ENCODE measurements at regions not wholly inside any gene's neighbourhood (a gene's known extent, or its start where the extent isn't known, plus 50 kb on each side); places are given as distances from the start of the nearest gene placed in this dataset.
"Not testable (repeated sequence)": the region's sequence is repeated elsewhere in the genome, so short reads cannot be mapped to it uniquely, and the experiment has no call there.

DNA sequence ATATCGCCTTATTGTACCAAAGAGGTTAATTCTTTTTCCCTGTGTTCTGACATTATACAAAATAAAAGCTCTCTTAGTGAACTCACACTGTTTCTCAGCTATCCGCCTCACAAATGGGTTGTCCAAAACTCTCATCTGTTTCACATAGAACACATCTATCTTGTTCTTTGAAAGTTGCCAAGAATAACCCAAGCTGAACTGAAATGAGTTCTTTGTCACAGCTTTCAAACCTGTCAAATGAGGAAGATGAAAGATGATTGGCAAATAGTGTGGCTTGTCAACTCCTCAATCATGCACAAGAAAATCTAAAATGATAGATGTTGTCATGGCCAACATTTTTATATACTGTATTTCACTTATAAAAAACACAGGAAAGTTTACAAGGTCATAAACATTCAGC is 168.1 kb upstream of the OSTN start:
- Histone ChIP-seq H3K27ac (ENCODE audit: low read depth, low read length) (no peak overlapping the region), H3K79me2 (ENCODE audit: control insufficient read depth, insufficient read depth, low read length, unreplicated experiment) (no peaks in the 10 kb centered on the region), H3K27me3 (ENCODE audit: insufficient read depth, low read length) (no peaks in the 10 kb centered on the region), H3K4me1 (ENCODE audit: control insufficient read depth, insufficient read depth, low read length, unreplicated experiment) (no peaks in the 10 kb centered on the region), H2AFZ (ENCODE audit: low read length, unreplicated experiment) (no peak overlapping the region), H3K4me3 (ENCODE audit: low read depth, low read length) (no peak overlapping the region), H3K36me3 (ENCODE audit: insufficient read depth, low read length) (no peaks in the 10 kb centered on the region)

DNA sequence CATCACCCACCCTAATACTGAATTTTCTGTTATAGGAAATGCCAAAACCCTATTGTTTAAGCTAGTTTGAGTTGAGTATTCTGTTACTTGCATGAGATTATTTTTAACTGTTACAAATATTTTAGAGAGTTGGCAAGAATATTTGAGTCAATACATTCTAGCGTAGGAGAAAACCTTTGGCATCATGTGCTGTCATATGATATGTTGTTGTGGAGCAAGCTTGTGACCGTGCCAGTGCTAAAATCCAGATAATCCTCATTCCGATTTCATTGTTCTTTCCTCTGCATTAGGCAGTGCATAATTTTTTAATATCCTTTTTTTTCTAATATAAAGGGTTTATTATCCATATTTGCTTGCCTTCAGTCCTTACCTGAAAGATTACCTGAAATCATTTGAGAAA is 168.0 kb upstream of the GMNC start:
- H2AFZ ChIP-seq (ENCODE audit: low read length, unreplicated experiment), result no peak overlapping the region
- no peak overlapping the region for H3K4me3 ChIP-seq (ENCODE audit: low read depth, low read length)
- no peaks in the 10 kb centered on the region for H3K79me2 ChIP-seq (ENCODE audit: control insufficient read depth, insufficient read depth, low read length, unreplicated experiment)
- no peaks in the 10 kb centered on the region for H3K27me3 ChIP-seq (ENCODE audit: insufficient read depth, low read length)
- no peaks in the 10 kb centered on the region for H3K36me3 ChIP-seq (ENCODE audit: insufficient read depth, low read length)
- no peak overlapping the region for H3K27ac ChIP-seq (ENCODE audit: low read depth, low read length)
- no peaks in the 10 kb centered on the region for H3K4me1 ChIP-seq (ENCODE audit: control insufficient read depth, insufficient read depth, low read length, unreplicated experiment)

DNA sequence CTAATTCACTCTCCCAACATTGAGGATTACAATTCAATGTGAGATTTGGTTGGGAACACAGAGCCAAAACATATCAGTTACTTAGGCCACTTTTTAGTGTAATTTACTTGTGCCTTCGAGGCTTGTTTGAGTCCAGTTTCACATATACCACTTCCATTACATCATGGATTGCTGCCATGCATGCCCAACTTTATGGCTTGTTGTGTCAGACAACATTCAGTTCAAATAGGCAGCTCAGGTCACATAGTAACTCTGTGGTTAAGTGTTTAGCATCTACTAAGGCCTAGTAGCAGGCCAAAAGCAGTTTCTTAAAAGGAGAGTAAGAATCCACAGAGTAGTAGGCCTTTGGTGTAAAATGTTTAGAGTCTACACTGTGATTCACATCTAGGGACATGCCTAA is 164.3 kb upstream of the GMNC start:
- no peak overlapping the region for H3K4me3 ChIP-seq (ENCODE audit: low read depth, low read length)
- no peak overlapping the region for H2AFZ ChIP-seq (ENCODE audit: low read length, unreplicated experiment)

DNA sequence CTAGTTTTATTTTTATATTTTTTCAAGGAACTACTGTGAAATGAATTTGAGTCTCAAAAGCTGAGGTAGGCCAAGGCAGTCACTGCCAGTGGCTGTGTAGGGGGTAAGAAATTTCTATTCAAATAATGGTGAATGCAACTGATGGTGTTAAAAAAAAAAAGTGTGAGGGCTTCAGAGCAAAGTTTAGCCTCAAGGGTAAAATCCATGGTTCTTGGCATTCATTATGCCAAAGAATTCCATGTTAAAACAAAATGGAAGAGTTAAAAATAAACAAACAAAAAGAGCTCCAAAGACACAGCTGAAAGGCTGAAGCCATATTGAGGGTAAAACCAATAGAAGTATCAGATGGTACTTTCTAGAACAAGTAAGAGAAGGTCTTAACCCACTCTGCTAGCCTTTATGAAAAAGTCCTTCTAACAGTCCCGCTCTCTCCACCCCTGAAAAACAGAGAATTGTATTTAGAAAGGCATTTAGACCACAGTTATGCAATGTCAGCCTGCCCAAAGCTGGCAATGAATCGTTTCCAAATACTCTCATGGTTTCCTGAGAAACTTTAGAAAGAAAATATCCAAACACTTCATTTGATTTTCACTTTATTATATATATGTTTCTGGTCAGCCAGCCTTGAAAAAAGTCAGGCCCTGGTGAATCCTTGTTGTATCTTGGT is 158.4 kb upstream of the GMNC start:
- no peaks in the 10 kb centered on the region for H3K27me3 ChIP-seq (ENCODE audit: insufficient read depth, low read length)
- no peak overlapping the region for H3K27ac ChIP-seq (ENCODE audit: low read depth, low read length)
- H3K4me1 ChIP-seq (ENCODE audit: control insufficient read depth, insufficient read depth, low read length, unreplicated experiment), result no peaks in the 10 kb centered on the region
- no peaks in the 10 kb centered on the region for H3K79me2 ChIP-seq (ENCODE audit: control insufficient read depth, insufficient read depth, low read length, unreplicated experiment)
- no peak overlapping the region for H3K4me3 ChIP-seq (ENCODE audit: low read depth, low read length)
- no peaks in the 10 kb centered on the region for H3K36me3 ChIP-seq (ENCODE audit: insufficient read depth, low read length)
- H2AFZ ChIP-seq (ENCODE audit: low read length, unreplicated experiment), result no peak overlapping the region

More for the DNA sequence above, 164.3 kb upstream of the GMNC start:
- Histone ChIP-seq H3K27me3 (ENCODE audit: insufficient read depth, low read length) (no peaks in the 10 kb centered on the region), H3K79me2 (ENCODE audit: control insufficient read depth, insufficient read depth, low read length, unreplicated experiment) (no peaks in the 10 kb centered on the region), H3K36me3 (ENCODE audit: insufficient read depth, low read length) (no peaks in the 10 kb centered on the region), H3K27ac (ENCODE audit: low read depth, low read length) (no peak overlapping the region), H3K4me1 (ENCODE audit: control insufficient read depth, insufficient read depth, low read length, unreplicated experiment) (no peaks in the 10 kb centered on the region)

DNA sequence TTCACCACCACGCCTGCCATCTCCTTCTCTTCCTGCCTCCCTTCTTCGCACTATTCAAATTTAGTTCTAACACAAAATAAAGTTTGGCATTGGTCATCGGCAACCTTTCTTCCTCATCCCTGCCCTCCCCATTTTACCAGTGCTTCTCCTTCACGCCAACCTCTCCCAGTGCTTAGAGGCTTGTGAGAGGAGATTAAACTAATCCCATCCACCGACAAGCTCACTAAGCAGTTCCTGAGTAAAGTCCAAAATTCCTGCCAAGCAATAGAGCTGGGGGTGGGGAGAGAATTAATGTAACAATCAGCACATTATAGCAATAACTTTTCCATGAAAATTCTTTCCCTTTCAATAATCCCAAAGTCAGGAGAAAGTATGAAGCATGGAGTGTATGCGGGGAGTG is 157.4 kb upstream of the GMNC start:
- Histone ChIP-seq H3K27me3 (ENCODE audit: insufficient read depth, low read length) (no peaks in the 10 kb centered on the region), H3K4me1 (ENCODE audit: control insufficient read depth, insufficient read depth, low read length, unreplicated experiment) (no peaks in the 10 kb centered on the region), H2AFZ (ENCODE audit: low read length, unreplicated experiment) (no peak overlapping the region), H3K36me3 (ENCODE audit: insufficient read depth, low read length) (no peaks in the 10 kb centered on the region), H3K4me3 (ENCODE audit: low read depth, low read length) (no peak overlapping the region), H3K27ac (ENCODE audit: low read depth, low read length) (no peak overlapping the region), H3K79me2 (ENCODE audit: control insufficient read depth, insufficient read depth, low read length, unreplicated experiment) (no peaks in the 10 kb centered on the region)

DNA sequence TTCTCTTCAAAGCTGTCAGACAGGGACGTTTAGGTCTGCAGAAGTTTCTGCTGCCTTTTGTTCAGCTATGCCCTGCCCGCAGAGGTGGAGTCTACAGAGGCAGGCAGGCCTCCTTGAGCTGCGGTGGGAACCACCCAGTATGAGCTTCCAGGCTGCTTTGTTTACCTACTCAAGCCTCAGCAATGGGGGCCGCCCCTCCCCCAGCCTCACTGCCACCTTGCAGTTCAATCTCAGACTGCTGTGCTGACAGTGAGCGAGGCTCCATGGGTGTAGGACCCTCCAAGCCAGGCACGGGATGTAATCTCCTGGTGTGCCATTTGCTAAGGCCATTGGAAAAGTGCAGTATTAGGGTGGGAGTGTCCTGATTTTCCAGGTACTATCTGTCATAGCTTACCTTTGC is 153.5 kb upstream of the GMNC start:
- not testable (repeated sequence) for H3K27me3 ChIP-seq (ENCODE audit: insufficient read depth, low read length); H2AFZ ChIP-seq (ENCODE audit: low read length, unreplicated experiment)

DNA sequence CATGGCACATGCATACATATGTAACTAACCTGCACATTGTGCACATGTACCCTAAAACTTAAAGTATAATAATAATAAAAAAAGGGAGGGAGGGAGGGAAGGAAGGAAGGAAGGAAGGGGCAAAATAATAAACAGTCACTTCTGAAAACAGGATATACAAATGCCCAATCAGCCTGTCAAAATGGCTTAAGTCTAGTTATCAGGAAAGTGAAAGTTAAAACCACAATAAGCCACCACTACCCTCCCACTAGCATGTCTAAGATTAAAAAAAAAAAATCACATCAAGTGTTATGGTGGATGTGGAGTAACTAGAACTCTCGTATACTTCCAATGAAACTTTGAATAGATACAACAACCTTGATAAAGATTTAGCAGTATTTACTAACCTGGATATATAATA is 145.6 kb upstream of the GMNC start:
- no peaks in the 10 kb centered on the region for H3K27me3 ChIP-seq (ENCODE audit: insufficient read depth, low read length)
- H3K27ac ChIP-seq (ENCODE audit: low read depth, low read length), result no peak overlapping the region
- no peak overlapping the region for H3K4me3 ChIP-seq (ENCODE audit: low read depth, low read length)
- H3K79me2 ChIP-seq (ENCODE audit: control insufficient read depth, insufficient read depth, low read length, unreplicated experiment), result no peaks in the 10 kb centered on the region
- H3K36me3 ChIP-seq (ENCODE audit: insufficient read depth, low read length), result no peaks in the 10 kb centered on the region
- no peak overlapping the region for H2AFZ ChIP-seq (ENCODE audit: low read length, unreplicated experiment)
- no peaks in the 10 kb centered on the region for H3K4me1 ChIP-seq (ENCODE audit: control insufficient read depth, insufficient read depth, low read length, unreplicated experiment)

More for the DNA sequence above, 153.5 kb upstream of the GMNC start:
- H3K79me2 ChIP-seq (ENCODE audit: control insufficient read depth, insufficient read depth, low read length, unreplicated experiment); H3K27ac ChIP-seq (ENCODE audit: low read depth, low read length); H3K4me1 ChIP-seq (ENCODE audit: control insufficient read depth, insufficient read depth, low read length, unreplicated experiment); H3K4me3 ChIP-seq (ENCODE audit: low read depth, low read length); H3K36me3 ChIP-seq (ENCODE audit: insufficient read depth, low read length): not testable (repeated sequence)

DNA sequence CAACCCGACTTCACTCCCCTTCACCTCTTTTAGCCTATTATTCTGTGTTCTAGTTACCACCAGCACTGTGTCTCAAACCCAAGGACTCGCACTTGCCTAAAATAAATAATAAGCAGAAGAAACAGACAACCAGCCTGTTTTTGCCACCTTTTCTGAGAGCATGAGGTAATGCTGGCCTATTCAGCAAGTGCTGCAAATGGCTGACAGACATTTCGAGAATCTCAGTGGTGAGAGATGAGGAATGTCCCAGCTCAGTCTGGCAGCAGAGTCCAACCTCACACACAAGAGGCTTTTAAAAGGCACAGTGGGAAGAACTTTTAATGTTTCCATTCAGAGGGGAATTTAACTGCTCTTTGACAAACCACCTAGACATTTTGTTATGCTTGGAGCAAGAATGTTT is 143.3 kb upstream of the GMNC start:
- H3K79me2 ChIP-seq (ENCODE audit: control insufficient read depth, insufficient read depth, low read length, unreplicated experiment), result no peaks in the 10 kb centered on the region

DNA sequence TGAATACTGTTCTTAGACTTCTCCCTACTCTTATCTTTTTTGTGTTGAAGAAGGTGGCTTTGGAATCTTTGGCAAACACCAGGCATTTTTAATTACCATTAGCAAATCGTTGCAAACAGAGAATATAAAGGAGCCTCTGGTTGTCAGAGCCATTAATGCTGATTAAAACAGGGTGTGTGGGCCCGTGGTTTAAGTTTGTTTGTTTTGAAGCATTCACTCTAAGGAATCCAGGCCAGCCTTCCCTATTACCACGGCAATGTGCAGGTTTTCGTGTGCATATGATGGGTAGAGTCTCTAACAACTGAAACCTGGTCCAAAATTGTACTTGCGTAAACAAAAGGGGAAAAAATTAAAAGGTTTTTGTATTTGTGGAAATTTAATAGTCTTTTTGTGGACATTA is 141.2 kb upstream of the GMNC start:
- Histone ChIP-seq H3K4me3 (ENCODE audit: low read depth, low read length) (no peak overlapping the region), H3K27me3 (ENCODE audit: insufficient read depth, low read length) (no peaks in the 10 kb centered on the region), H2AFZ (ENCODE audit: low read length, unreplicated experiment) (no peak overlapping the region), H3K36me3 (ENCODE audit: insufficient read depth, low read length) (no peaks in the 10 kb centered on the region), H3K27ac (ENCODE audit: low read depth, low read length) (no peak overlapping the region), H3K79me2 (ENCODE audit: control insufficient read depth, insufficient read depth, low read length, unreplicated experiment) (no peaks in the 10 kb centered on the region), H3K4me1 (ENCODE audit: control insufficient read depth, insufficient read depth, low read length, unreplicated experiment) (peaks cover 4% of the 10 kb centered on the region)

More for the DNA sequence above, 143.3 kb upstream of the GMNC start:
- Histone ChIP-seq H3K4me3 (ENCODE audit: low read depth, low read length) (no peak overlapping the region), H3K36me3 (ENCODE audit: insufficient read depth, low read length) (no peaks in the 10 kb centered on the region), H3K4me1 (ENCODE audit: control insufficient read depth, insufficient read depth, low read length, unreplicated experiment) (no peaks in the 10 kb centered on the region), H2AFZ (ENCODE audit: low read length, unreplicated experiment) (no peak overlapping the region), H3K27me3 (ENCODE audit: insufficient read depth, low read length) (no peaks in the 10 kb centered on the region), H3K27ac (ENCODE audit: low read depth, low read length) (no peak overlapping the region)

DNA sequence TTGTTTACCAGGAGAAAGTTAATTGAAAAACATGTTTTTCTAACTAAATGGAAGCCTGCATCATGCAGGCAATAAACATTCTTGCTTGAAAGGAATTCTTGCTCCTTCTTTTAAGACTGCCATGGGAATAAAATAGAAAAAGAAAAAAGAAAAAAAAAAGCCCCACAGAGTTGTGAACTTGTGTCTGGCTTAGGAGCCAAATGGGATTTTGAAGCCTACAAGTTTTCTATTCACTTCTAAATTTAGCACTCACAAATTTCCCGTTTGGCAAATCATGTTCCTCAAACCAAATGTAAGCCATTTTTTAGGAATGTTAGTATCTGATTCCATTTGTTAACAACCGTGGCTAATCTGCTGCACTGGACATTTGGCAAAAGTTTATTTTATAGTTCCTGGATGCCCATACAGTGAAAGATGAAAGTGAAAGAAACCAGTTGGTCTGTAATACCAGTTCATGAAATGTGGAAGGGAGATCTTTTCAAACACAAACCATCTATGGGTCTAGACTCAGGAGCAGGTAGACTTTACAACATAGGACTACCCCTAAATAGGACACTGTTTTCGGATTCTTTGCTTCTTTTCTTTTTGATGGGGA is 133.8 kb upstream of the GMNC start:
- H3K4me3 ChIP-seq (ENCODE audit: low read depth, low read length), result peak overlapping the region; percentile 53
- H3K36me3 ChIP-seq (ENCODE audit: insufficient read depth, low read length), result no peaks in the 10 kb centered on the region

DNA sequence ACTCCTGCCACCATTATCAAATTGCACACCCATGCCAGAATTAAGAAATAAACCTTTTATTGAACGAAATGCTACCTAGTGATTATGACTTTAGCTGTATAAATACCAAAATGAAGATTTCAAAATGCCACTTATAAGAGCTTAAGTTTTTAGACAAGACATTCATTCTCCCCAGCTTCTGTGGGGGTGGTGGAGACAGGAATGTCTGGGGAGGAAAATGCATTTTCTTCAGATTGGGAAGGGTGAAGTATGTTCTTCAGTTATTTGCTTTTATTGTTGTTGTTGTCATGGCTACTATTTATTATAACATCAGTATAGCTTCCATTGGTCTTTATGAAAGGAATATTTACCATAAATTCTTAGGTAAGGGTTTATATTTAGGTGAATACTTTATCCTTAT is 132.7 kb upstream of the GMNC start:
- Histone ChIP-seq H3K79me2 (ENCODE audit: control insufficient read depth, insufficient read depth, low read length, unreplicated experiment) (no peaks in the 10 kb centered on the region), H3K4me1 (ENCODE audit: control insufficient read depth, insufficient read depth, low read length, unreplicated experiment) (peaks cover 3% of the 10 kb centered on the region), H3K4me3 (ENCODE audit: low read depth, low read length) (no peak overlapping the region), H3K27ac (ENCODE audit: low read depth, low read length) (no peak overlapping the region), H3K36me3 (ENCODE audit: insufficient read depth, low read length) (no peaks in the 10 kb centered on the region), H3K27me3 (ENCODE audit: insufficient read depth, low read length) (no peaks in the 10 kb centered on the region), H2AFZ (ENCODE audit: low read length, unreplicated experiment) (no peak overlapping the region)

More for the DNA sequence above, 133.8 kb upstream of the GMNC start:
- no peaks in the 10 kb centered on the region for H3K27me3 ChIP-seq (ENCODE audit: insufficient read depth, low read length)
- no peaks in the 10 kb centered on the region for H3K79me2 ChIP-seq (ENCODE audit: control insufficient read depth, insufficient read depth, low read length, unreplicated experiment)
- peaks cover 4% of the 10 kb centered on the region for H3K4me1 ChIP-seq (ENCODE audit: control insufficient read depth, insufficient read depth, low read length, unreplicated experiment)
- peak overlapping the region; percentile 59 for H2AFZ ChIP-seq (ENCODE audit: low read length, unreplicated experiment)
- no peak overlapping the region for H3K27ac ChIP-seq (ENCODE audit: low read depth, low read length)
